ENCODE measurements at regions not wholly inside any gene's neighbourhood (a gene's known extent, or its start where the extent isn't known, plus 50 kb on each side); places are given as distances from the start of the nearest gene placed in this dataset.

- TF ChIP-seq FOXM1 (IDR thresholded peaks at IDR 0.05; ENCODE audit: borderline replicate concordance, low read depth) (no peak), RAD21 (IDR thresholded peaks at IDR 0.05; ENCODE audit: low read depth) (no peak), MAX (IDR thresholded peaks at IDR 0.05) (no peak), CREB1 (IDR thresholded peaks at IDR 0.05; ENCODE audit: low read depth) (no peak), TAF1 (IDR thresholded peaks at IDR 0.05; ENCODE audit: low read depth) (no peak), NFIC (IDR thresholded peaks at IDR 0.05) (no peak), ZBTB7A (IDR thresholded peaks at IDR 0.05; ENCODE audit: low read depth) (no peak)
These were observed 94.4 kb upstream of the KIAA1217 start for GRCh38 chr10:24114556-24114955.

GRCh38 chr10:24115403-24115802 is 93.5 kb upstream of the KIAA1217 start:
- TF ChIP-seq MAX (IDR thresholded peaks at IDR 0.05) (no peak), CREB1 (IDR thresholded peaks at IDR 0.05; ENCODE audit: low read depth) (no peak), TAF1 (IDR thresholded peaks at IDR 0.05; ENCODE audit: low read depth) (no peak), RAD21 (IDR thresholded peaks at IDR 0.05; ENCODE audit: low read depth) (no peak), TCF12 (IDR thresholded peaks at IDR 0.05; ENCODE audit: low read depth) (no peak)

GRCh38 chr10:24118246-24118645 is 90.7 kb upstream of the KIAA1217 start:
- TF ChIP-seq TCF12 (IDR thresholded peaks at IDR 0.05; ENCODE audit: low read depth) = no peak
- no peak for TF ChIP-seq USF1 (IDR thresholded peaks at IDR 0.05)
- TF ChIP-seq NFIC (IDR thresholded peaks at IDR 0.05) = no peak
- TF ChIP-seq TAF1 (IDR thresholded peaks at IDR 0.05; ENCODE audit: low read depth) = no peak
- no peak for TF ChIP-seq CREB1 (IDR thresholded peaks at IDR 0.05; ENCODE audit: low read depth)
- TF ChIP-seq EGR1 (IDR thresholded peaks at IDR 0.05) = no peak
- no peak for TF ChIP-seq FOXM1 (IDR thresholded peaks at IDR 0.05; ENCODE audit: borderline replicate concordance, low read depth)
- no peak for TF ChIP-seq EP300 (IDR thresholded peaks at IDR 0.05; ENCODE audit: borderline replicate concordance)
- no peak for TF ChIP-seq YY1 (IDR thresholded peaks at IDR 0.05; ENCODE audit: low read depth)
- no peak for TF ChIP-seq MAX (IDR thresholded peaks at IDR 0.05)
- no peak for TF ChIP-seq REST (IDR thresholded peaks at IDR 0.05; ENCODE audit: low read depth)
- no peak for TF ChIP-seq CEBPB (IDR thresholded peaks at IDR 0.05)
- no peak for TF ChIP-seq TEAD4 (IDR thresholded peaks at IDR 0.05)
- TF ChIP-seq ZBTB7A (IDR thresholded peaks at IDR 0.05; ENCODE audit: low read depth) = no peak

- TF ChIP-seq TCF12 (IDR thresholded peaks at IDR 0.05; ENCODE audit: low read depth) (no peak), EP300 (IDR thresholded peaks at IDR 0.05; ENCODE audit: borderline replicate concordance) (no peak), MAX (IDR thresholded peaks at IDR 0.05) (no peak), TAF1 (IDR thresholded peaks at IDR 0.05; ENCODE audit: low read depth) (no peak), NFIC (IDR thresholded peaks at IDR 0.05) (no peak), REST (IDR thresholded peaks at IDR 0.05; ENCODE audit: low read depth) (no peak), TEAD4 (IDR thresholded peaks at IDR 0.05) (no peak), YY1 (IDR thresholded peaks at IDR 0.05; ENCODE audit: low read depth) (no peak), USF1 (IDR thresholded peaks at IDR 0.05) (no peak), EGR1 (IDR thresholded peaks at IDR 0.05) (no peak), FOXM1 (IDR thresholded peaks at IDR 0.05; ENCODE audit: borderline replicate concordance, low read depth) (no peak), ZBTB7A (IDR thresholded peaks at IDR 0.05; ENCODE audit: low read depth) (no peak), CREB1 (IDR thresholded peaks at IDR 0.05; ENCODE audit: low read depth) (no peak)
These were observed 89.0 kb upstream of the KIAA1217 start for GRCh38 chr10:24119896-24120295.

- TF ChIP-seq YY1 (IDR thresholded peaks at IDR 0.05; ENCODE audit: low read depth) (no peak), EGR1 (IDR thresholded peaks at IDR 0.05) (no peak), CREB1 (IDR thresholded peaks at IDR 0.05; ENCODE audit: low read depth) (no peak), TEAD4 (IDR thresholded peaks at IDR 0.05) (no peak), USF1 (IDR thresholded peaks at IDR 0.05) (no peak), MAX (IDR thresholded peaks at IDR 0.05) (no peak), REST (IDR thresholded peaks at IDR 0.05; ENCODE audit: low read depth) (no peak), TAF1 (IDR thresholded peaks at IDR 0.05; ENCODE audit: low read depth) (no peak), CEBPB (IDR thresholded peaks at IDR 0.05) (no peak), RAD21 (IDR thresholded peaks at IDR 0.05; ENCODE audit: low read depth) (no peak), TCF12 (IDR thresholded peaks at IDR 0.05; ENCODE audit: low read depth) (no peak), NFIC (IDR thresholded peaks at IDR 0.05) (no peak), ZBTB7A (IDR thresholded peaks at IDR 0.05; ENCODE audit: low read depth) (no peak)
These were observed 88.3 kb upstream of the KIAA1217 start for GRCh38 chr10:24120646-24121045.

Measured in Ishikawa (cell line).